Endothelial cell of umbilical vein (primary cell): ENCODE measurements at regions not wholly inside any gene's neighbourhood (a gene's known extent, or its start where the extent isn't known, plus 50 kb on each side); places are given as distances from the start of the nearest gene placed in this dataset.

Experiments
- BruUV-seq: library from RNA; stranded (reverse); fragments of 400-500 nt; replicated peaks from 2 replicates; lab custom pipeline; 2021; lab: Mats Ljungman, UMichigan
- CTCF ChIA-PET: fragments of 300-600, 350-600 bp; sonication (Branson Sonifier 250); formaldehyde crosslinking; loops from one replicate; lab custom pipeline; 2021; ENCODE audit warnings: antibody characterized with exemption, inconsistent platforms; lab: Charles Lee
- POLR2A ChIA-PET: fragments of 300-600, 350-600 bp; sonication (Branson Sonifier 250); formaldehyde crosslinking; loops from one replicate; lab custom pipeline; 2021; ENCODE audit warnings: antibody characterized with exemption, inconsistent platforms; lab: Charles Lee
- DNase-seq: peaks from one replicate; pipeline ENCODE4 v3.0.0-alpha.2; 2011; ENCODE audit warnings: low read depth, low spot score
- FAIRE-seq: peaks from 2 replicates; lab custom pipeline; 2011; peaks lifted over from hg19 to GRCh38; lab: Jason Lieb, UNC
- H2AFZ ChIP-seq: 2 replicates; pipeline ENCODE4 v1.6.0; 2012; ENCODE audit warnings: low read depth, low read length, control low read depth, inconsistent platforms
- H3K27ac ChIP-seq: 2 replicates; pipeline ENCODE4 v1.5.1; 2011; ENCODE audit warnings: low read depth, mild to moderate bottlenecking, control low read depth, low read length, moderate library complexity; ENCODE audit not compliant: insufficient read depth
- H3K27me3 ChIP-seq, 2 experiments: 2 replicates each; pipeline versions ENCODE4 v1.6.0 to v1.6.1; 2011; ENCODE audit warnings: low read length in 2 of 2, mixed read lengths in 1 of 2; ENCODE audit not compliant: control insufficient read depth in 2 of 2, insufficient read depth in 2 of 2
- H3K36me3 ChIP-seq, 2 experiments: 2 replicates in 1 of 2; 3 replicates in 1 of 2; pipeline ENCODE4 v1.5.1; 2011; ENCODE audit warnings: low read length in 2 of 2, mild to moderate bottlenecking in 1 of 2, moderate library complexity in 1 of 2; ENCODE audit not compliant: control insufficient read depth in 2 of 2, insufficient read depth in 2 of 2; ENCODE audit errors: extremely low read depth in 1 of 2
- H3K4me1 ChIP-seq: 3 replicates; pipeline ENCODE4 v1.5.1; 2011; ENCODE audit warnings: mild to moderate bottlenecking, low read length; ENCODE audit not compliant: control insufficient read depth, insufficient read depth; ENCODE audit errors: extremely low read depth
- H3K4me2 ChIP-seq: 2 replicates; pipeline ENCODE4 v1.6.1; 2011; ENCODE audit warnings: low read length, control low read depth, mixed read lengths; ENCODE audit not compliant: insufficient read depth
- H3K4me3 ChIP-seq, 3 experiments: fragments of 200-600 bp in 1 of 3; sonication (generic), shearing (Covaris generic) in 1 of 3; replicated peaks in 1 of 3; 2 replicates each; pipeline ENCODE4 v1.5.1; 2011 to 2016; ENCODE audit warnings: control low read depth in 3 of 3, low read length in 3 of 3, mild to moderate bottlenecking in 2 of 3, inconsistent platforms in 1 of 3, low read depth in 1 of 3, moderate library complexity in 1 of 3; ENCODE audit not compliant: insufficient read depth in 1 of 3
- H3K79me2 ChIP-seq: 2 replicates; pipeline ENCODE4 v1.6.0; 2012; ENCODE audit warnings: low read length, inconsistent platforms; ENCODE audit not compliant: control insufficient read depth, insufficient read depth
- H3K9ac ChIP-seq: replicated peaks from 2 replicates; pipeline ENCODE3; 2011; ENCODE audit warnings: low read length, control low read depth; ENCODE audit not compliant: insufficient read depth; ENCODE audit errors: extremely low read depth
- H3K9me1 ChIP-seq: replicated peaks from 3 replicates; pipeline ENCODE4 v1.6.0; 2011; ENCODE audit warnings: mild to moderate bottlenecking, low read length; ENCODE audit not compliant: control insufficient read depth, insufficient read depth; ENCODE audit errors: extremely low read depth
- H3K9me3 ChIP-seq: replicated peaks from 2 replicates; pipeline ENCODE4 v1.5.1; 2012; ENCODE audit warnings: low read length, inconsistent platforms; ENCODE audit not compliant: control insufficient read depth, insufficient read depth
- H4K20me1 ChIP-seq: replicated peaks from 2 replicates; pipeline ENCODE3; 2011; ENCODE audit warnings: mild to moderate bottlenecking, low read length; ENCODE audit not compliant: control insufficient read depth, insufficient read depth; ENCODE audit errors: extremely low read depth
- MYC ChIP-seq: IDR thresholded peaks from one replicate; pipeline ENCODE4 v1.6.1; 2011; ENCODE audit warnings: mild to moderate bottlenecking, low read depth, low read length
- dilution Hi-C: fragments of 300-500 bp; cut with MboI; formaldehyde crosslinking; loops from one replicate; pipeline ENCODE4 v1.15.0; 2019; ENCODE audit warnings: low sequenced_read_pairs; ENCODE audit not compliant: extremely low pct_ligation_motif_present
- intact Hi-C: fragments of 100-400 bp; cut with micrococcal nuclease; formaldehyde crosslinking; loops from one replicate; pipeline ENCODE4 v1.10.0; 2022
- TF ChIP-seq, protein P1 (sequence below): IDR thresholded peaks from 2 replicates; pipeline ENCODE4 v1.6.1; 2011; ENCODE audit not compliant: insufficient read depth, insufficient read length
- TF ChIP-seq, protein P2 (sequence below), 2 donors: IDR thresholded peaks; 1 replicate in 1 of 2; 2 replicates in 1 of 2; pipeline ENCODE4 v1.5.1; 2011; ENCODE audit warnings: low read length in 2 of 2, mild to moderate bottlenecking in 2 of 2, moderate library complexity in 2 of 2, control low read depth in 1 of 2, inconsistent platforms in 1 of 2, low read depth in 1 of 2; ENCODE audit not compliant: insufficient read depth in 1 of 2; ENCODE audit errors: extremely low read depth in 1 of 2

GRCh38 chr7:31432836-31433340 is 81.0 kb upstream of the ITPRID1 start:
- no peak overlapping the region for H2AFZ ChIP-seq
- BruUV-seq = no TSS peak

More at GRCh38 chr7:31432836-31433340, 81.0 kb upstream of the ITPRID1 start:
- dilution Hi-C loops (no loop called here), intact Hi-C loops (no loop called here)
- Histone ChIP-seq H3K36me3 (no peaks in the 10 kb centered on the region), H3K27ac (no peak overlapping the region), H4K20me1 (no peaks in the 10 kb centered on the region), H3K79me2 (no peaks in the 10 kb centered on the region), H3K4me2 (no peak overlapping the region), H3K9ac (no peak overlapping the region), H3K27me3 (no peaks in the 10 kb centered on the region), H3K9me3 (no peaks in the 10 kb centered on the region), H3K9me1 (no peaks in the 10 kb centered on the region), H3K4me3 (no peak overlapping the region), H3K4me1 (no peaks in the 10 kb centered on the region)
- no peak for TF ChIP-seq MYC
- TF ChIP-seq, protein P1, sequence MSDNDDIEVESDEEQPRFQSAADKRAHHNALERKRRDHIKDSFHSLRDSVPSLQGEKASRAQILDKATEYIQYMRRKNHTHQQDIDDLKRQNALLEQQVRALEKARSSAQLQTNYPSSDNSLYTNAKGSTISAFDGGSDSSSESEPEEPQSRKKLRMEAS = no peak
- TF ChIP-seq, protein P2, sequence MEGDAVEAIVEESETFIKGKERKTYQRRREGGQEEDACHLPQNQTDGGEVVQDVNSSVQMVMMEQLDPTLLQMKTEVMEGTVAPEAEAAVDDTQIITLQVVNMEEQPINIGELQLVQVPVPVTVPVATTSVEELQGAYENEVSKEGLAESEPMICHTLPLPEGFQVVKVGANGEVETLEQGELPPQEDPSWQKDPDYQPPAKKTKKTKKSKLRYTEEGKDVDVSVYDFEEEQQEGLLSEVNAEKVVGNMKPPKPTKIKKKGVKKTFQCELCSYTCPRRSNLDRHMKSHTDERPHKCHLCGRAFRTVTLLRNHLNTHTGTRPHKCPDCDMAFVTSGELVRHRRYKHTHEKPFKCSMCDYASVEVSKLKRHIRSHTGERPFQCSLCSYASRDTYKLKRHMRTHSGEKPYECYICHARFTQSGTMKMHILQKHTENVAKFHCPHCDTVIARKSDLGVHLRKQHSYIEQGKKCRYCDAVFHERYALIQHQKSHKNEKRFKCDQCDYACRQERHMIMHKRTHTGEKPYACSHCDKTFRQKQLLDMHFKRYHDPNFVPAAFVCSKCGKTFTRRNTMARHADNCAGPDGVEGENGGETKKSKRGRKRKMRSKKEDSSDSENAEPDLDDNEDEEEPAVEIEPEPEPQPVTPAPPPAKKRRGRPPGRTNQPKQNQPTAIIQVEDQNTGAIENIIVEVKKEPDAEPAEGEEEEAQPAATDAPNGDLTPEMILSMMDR (IDR thresholded peaks at IDR 0.05; ENCODE audit: extremely low read depth in 1 of 2, insufficient read depth in 1 of 2, low read depth in 1 of 2, low read length in 2 of 2) = no peak
- ChIA-PET POLR2A (no interaction called here), CTCF (interaction anchor here (3.7 kb wide), 1 partner anchor 10 kb away, joined by 25 read pairs; no protein-coding TSS in a partner anchor)
- DNase-seq (peak; percentile 2), FAIRE-seq (no peak)
